Stimulated activated naive B cell treated with anti-CD40 and anti-IgM and Interleukin-4, amounts not matched to agents 10 μg/mL and 1 μg/mL and 100 μg/mL, for 72 hours (primary cell): ENCODE measurements at regions not wholly inside any gene's neighbourhood (a gene's known extent, or its start where the extent isn't known, plus 50 kb on each side); places are given as distances from the start of the nearest gene placed in this dataset.

ENCODE experiments used
- ATAC-seq, 2 donors: fragments of 150-1000 bp; cut with Tn5 transposase; replicated peaks; 2 replicates each; pipeline ENCODE4 v1.10.0; 2021; ENCODE audit warnings: moderate library complexity in 1 of 2
- DNase-seq: peaks from one replicate; pipeline ENCODE4 v3.0.0; 2021
- H3K27ac Mint-ChIP-seq: one replicate; pipeline ENCODE4 v1.8.0; 2022; ENCODE audit warnings: mild to moderate bottlenecking, mixed read lengths
- H3K27me3 Mint-ChIP-seq, 2 donors: one replicate each; pipeline ENCODE4 v1.8.0; 2022; ENCODE audit warnings: mixed read lengths in 2 of 2
- H3K36me3 Mint-ChIP-seq, 2 donors: one replicate each; pipeline ENCODE4 v1.8.0; 2022; ENCODE audit warnings: mixed read lengths in 2 of 2, mild to moderate bottlenecking in 1 of 2
- H3K4me1 Mint-ChIP-seq, 2 donors: one replicate each; pipeline ENCODE4 v1.8.0; 2022; ENCODE audit warnings: mixed read lengths in 2 of 2, mild to moderate bottlenecking in 1 of 2
- H3K4me3 Mint-ChIP-seq, 2 donors: one replicate each; pipeline ENCODE4 v1.8.0; 2022; ENCODE audit warnings: mild to moderate bottlenecking in 2 of 2, mixed read lengths in 2 of 2, moderate library complexity in 1 of 2
- H3K9me3 Mint-ChIP-seq, 2 donors: one replicate each; pipeline ENCODE4 v1.8.0; 2022; ENCODE audit warnings: mixed read lengths in 2 of 2, mild to moderate bottlenecking in 1 of 2

DNA sequence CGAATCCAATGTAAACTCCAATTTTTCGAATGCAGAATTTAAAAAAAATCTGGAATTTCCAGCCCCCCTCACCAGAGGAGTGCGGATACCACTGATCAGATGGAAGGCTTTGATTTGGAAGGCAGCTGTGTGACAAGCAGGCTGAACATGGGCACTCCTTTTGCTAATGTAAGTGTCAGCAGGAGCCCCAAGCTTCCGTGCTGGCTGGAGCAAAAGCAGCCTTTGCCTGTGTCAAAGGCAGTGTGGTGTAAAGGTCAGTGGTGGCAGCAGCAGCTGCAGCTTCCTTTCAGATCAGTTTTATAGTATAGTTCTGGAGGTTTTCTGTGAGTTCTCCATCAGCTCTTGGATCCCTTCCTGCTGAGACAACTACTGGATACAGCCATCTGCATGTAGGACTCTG is 259.9 kb downstream of the CTH start:
- Mint-ChIP-seq H3K27me3 (no peaks in the 10 kb centered on the region), H3K4me1 (peaks cover 8 to 10% of the 10 kb centered on the region in 2 donors), H3K36me3 (no peaks in the 10 kb centered on the region), H3K9me3 (no peaks in the 10 kb centered on the region), H3K4me3 (no peak overlapping the region), H3K27ac (no peak overlapping the region)
- DNase-seq: no peak
- no peak for ATAC-seq

DNA sequence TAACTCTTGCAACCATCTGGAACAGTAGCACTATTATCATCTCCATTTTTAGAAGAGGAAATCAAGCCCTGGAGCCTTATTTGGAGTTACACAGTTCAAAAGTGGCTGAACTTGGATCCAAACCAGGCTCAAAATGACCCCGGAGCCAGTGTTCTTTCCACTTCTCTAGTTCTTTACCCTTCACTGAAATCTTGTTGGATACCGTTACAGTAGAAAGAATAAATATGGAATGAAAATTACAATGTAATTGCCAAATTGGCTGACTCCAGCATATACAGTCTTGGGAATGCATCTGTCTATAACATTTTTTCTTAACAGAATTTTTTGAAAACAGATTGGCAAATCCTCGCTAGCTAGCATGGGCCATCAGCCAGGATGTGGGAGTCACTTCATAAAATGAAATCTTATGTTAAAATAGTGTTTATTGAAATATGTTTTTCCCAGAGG is 261.4 kb downstream of the CTH start:
- Mint-ChIP-seq H3K27ac (no peak overlapping the region), H3K36me3 (no peaks in the 10 kb centered on the region), H3K4me1 (peaks cover 8 to 12% of the 10 kb centered on the region in 2 donors), H3K9me3 (no peaks in the 10 kb centered on the region), H3K27me3 (no peaks in the 10 kb centered on the region), H3K4me3 (no peak overlapping the region)
- DNase-seq: no peak
- ATAC-seq: no peak

DNA sequence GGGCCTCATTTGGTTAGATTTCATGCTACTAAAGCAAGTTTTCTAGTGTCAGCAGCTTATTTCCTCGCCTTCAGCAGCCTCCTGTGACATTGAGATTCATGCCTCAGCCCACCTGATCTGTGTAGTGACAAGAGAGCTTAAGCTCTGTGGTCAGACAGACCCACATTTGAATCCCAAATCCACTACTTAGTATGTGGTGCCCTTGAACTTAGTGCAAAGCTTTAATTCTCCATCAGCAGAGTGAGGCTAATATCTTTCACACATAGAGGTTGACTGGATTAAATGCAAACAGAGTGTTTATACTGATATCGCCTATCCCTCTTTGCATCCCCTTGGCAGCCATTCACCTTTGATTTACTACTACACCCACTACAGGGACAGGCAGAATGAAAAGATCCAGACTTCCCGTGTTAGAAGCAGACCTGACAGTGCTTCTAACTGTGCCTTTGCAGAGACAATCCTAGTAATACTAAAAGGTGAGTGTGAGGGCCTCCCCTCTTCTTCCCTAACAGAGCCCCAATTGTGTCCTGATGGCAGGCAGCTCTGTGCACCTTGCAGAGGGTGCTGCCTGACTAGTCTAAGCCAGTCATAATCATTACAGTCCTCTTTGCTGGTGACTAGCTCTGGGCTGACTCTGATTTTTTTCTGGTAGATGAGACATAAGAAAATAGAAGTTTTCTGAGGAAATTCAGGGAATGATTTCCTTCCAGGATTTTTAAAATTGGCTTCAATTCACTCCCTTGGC is 264.0 kb downstream of the CTH start:
- DNase-seq (no peak), ATAC-seq (peak in 1 of 2 donors; percentile 53)
- Mint-ChIP-seq H3K9me3 (no peaks in the 10 kb centered on the region), H3K4me3 (no peak overlapping the region), H3K36me3 (no peaks in the 10 kb centered on the region), H3K4me1 (peaks cover 8 to 12% of the 10 kb centered on the region in 2 donors), H3K27me3 (no peaks in the 10 kb centered on the region), H3K27ac (no peak overlapping the region)

- Mint-ChIP-seq H3K4me1 (peaks cover 8 to 12% of the 10 kb centered on the region in 2 donors), H3K36me3 (no peaks in the 10 kb centered on the region), H3K4me3 (no peak overlapping the region), H3K9me3 (no peaks in the 10 kb centered on the region), H3K27me3 (no peaks in the 10 kb centered on the region), H3K27ac (no peak overlapping the region)
- ATAC-seq (peak; percentile 82 to 91), DNase-seq (no peak)
These were observed 264.7 kb downstream of the CTH start for GRCh38 chr1:70675737-70676156.

DNA sequence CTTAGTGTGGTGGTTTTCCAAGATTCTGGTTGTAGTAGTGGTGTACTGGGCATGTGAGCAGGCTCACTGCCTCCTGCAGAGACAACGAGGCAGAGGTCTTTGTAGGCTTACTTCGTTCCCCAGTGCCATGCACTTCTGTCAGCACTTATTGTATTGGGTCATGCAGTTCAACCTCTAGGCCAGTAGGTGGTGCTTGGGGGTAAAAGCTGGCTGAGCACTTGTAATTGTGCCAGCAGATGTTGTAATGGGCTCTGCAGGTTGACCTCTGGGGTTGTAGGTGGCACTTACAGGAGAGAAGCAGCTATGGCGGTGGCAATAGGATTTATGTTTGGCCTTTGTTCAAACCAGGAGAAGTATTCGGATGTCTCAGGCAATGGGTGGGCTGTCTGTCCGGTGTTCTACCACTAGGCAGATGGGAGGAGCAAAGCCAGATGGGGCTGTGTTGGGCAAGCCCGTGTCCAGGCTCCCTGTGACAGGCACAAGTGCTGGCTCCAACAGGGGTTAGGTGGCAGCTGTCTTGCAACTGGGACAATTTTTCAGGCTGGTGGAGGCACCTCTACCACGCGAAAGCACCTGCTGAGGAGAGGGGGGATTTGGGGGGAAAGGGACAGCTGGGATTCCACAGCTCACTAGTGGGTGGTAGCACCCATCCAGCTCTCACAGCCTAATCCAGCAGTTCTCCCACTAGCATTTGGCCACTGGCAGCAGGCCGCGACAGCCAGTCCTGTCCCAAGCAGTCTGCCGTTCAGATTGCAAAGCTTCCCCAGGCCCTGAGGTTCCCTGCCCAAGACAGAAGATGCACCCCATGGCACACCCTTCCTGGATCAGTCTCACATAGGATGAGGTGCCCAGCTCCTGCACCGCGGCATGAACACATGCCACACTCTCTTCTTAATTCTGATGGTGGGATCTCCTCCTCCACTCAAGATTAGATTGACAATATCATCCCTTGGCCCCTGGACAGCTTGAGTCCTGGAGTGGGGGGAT is 274.5 kb downstream of the CTH start:
- Mint-ChIP-seq H3K4me3 (no peak overlapping the region), H3K4me1 (peaks cover 2 to 6% of the 10 kb centered on the region in 2 donors), H3K9me3 (peaks cover 0 to 3% of the 10 kb centered on the region in 2 donors), H3K27ac (no peak overlapping the region), H3K27me3 (peaks cover 11 to 13% of the 10 kb centered on the region in 2 donors), H3K36me3 (no peaks in the 10 kb centered on the region)
- ATAC-seq (peak; percentile 89 to 90), DNase-seq (peak; percentile 20)

DNA sequence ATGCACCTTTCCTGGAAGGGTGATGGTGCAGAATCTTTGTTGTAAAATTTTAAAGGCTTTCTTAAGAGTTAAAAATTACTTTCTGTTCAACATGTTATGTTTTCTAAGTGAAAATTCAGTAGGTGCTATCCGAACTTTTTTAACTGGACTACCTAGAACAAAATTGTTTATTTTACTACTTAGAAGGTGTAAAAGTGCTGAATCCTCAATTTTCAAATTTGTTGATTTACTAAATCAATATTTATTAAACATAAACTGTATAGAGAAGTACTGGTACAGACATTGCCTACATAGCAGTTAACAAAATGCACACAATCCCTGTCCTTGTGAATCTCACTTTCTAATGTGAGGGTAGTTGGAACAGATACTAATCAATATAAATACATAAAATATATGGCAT is 277.5 kb downstream of the CTH start:
- H3K36me3 Mint-ChIP-seq: no peaks in the 10 kb centered on the region
- no peak for DNase-seq
- no peaks in the 10 kb centered on the region for H3K9me3 Mint-ChIP-seq
- peaks cover 13 to 17% of the 10 kb centered on the region in 2 donors for H3K27me3 Mint-ChIP-seq
- H3K4me1 Mint-ChIP-seq: peaks cover 2 to 6% of the 10 kb centered on the region in 2 donors
- H3K4me3 Mint-ChIP-seq: no peak overlapping the region
- ATAC-seq: no peak
- H3K27ac Mint-ChIP-seq: no peak overlapping the region

DNA sequence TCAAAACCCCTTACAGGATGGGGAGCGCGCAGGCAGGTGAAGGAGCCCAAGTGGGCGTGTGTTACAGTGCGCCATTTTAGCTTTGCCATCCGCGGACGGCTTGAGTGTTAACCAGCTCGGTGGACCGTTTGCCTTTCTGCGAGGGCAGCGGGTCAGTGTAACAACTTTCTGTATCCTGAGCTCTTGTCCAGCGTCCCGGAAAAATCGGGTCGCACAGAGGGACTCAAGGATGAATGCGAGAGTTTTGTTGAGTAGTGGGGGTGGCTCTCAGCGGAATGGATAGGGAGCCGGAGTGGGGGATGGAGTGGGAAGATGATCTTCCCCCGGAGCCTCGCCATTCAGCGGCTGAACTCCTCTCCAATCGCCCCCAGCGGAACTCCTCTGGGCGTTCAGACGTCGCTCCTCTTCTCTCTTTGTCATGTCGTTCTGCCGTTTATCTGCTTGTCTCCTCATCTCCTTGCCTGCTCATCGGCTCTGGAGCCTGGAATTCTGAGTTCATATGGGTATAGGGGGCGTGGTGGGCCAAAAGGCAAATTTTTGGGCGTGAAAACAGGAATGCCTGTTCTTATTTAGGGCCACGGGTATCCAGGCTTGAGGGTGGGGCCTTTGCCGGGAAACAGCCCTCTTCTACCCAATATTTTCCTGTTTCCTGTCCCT is 295.4 kb downstream of the CTH start:
- Mint-ChIP-seq H3K27me3 (peaks cover 0 to 10% of the 10 kb centered on the region in 2 donors), H3K27ac (no peak overlapping the region), H3K36me3 (no peaks in the 10 kb centered on the region), H3K9me3 (peaks cover 9 to 14% of the 10 kb centered on the region in 2 donors), H3K4me3 (no peak overlapping the region), H3K4me1 (no peaks in the 10 kb centered on the region)
- ATAC-seq (no peak), DNase-seq (no peak)

DNA sequence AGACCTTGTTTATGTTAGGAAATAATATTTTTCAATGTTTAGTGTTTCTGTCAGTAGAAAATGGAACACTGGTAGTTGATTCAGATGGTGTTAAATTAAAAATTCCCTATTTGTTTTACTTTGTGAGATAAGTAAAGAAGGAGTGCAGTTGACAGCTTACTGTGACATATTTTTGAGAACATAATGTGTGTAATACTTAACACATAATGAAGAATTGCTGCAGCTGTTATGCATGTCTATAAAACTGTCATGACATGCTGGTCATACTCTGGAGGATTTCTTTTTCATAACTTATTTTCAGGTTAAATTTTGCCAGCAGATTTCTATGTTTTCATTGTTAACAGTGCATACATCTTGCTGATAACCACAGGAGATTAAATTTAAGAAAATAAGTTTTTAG is 296.1 kb downstream of the CTH start:
- Mint-ChIP-seq H3K36me3 (no peaks in the 10 kb centered on the region), H3K27me3 (peaks cover 0 to 10% of the 10 kb centered on the region in 2 donors), H3K4me1 (no peaks in the 10 kb centered on the region), H3K27ac (no peak overlapping the region), H3K9me3 (peaks cover 9 to 14% of the 10 kb centered on the region in 2 donors), H3K4me3 (no peak overlapping the region)
- ATAC-seq: no peak
- DNase-seq: no peak

DNA sequence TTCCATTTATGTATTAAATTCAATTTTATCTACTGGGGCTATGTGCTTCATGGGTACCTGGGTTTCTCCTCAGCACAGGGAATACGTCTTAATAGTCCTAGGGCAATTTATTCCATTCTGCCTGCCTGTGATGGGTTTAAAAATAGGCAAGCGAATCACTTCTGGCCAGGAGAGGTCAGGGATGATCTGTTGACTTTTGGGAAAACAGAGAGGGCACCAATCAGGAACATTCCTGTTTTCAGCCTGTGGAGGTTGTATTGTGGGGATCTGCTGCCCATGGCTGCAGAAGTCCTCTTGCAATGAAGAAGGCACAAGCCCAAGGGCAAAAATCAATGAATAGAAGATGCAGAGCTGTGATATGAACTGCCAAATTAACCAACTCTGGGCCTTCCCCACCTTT is 303.1 kb downstream of the CTH start:
- Mint-ChIP-seq H3K4me3 (no peak overlapping the region), H3K4me1 (no peaks in the 10 kb centered on the region), H3K27ac (no peak overlapping the region), H3K27me3 (no peaks in the 10 kb centered on the region), H3K36me3 (no peaks in the 10 kb centered on the region), H3K9me3 (no peaks in the 10 kb centered on the region)
- ATAC-seq: no peak
- DNase-seq: no peak

- DNase-seq: no peak
- peaks cover 0 to 2% of the 10 kb centered on the region in 2 donors for H3K9me3 Mint-ChIP-seq
- H3K27me3 Mint-ChIP-seq: no peaks in the 10 kb centered on the region
- H3K4me3 Mint-ChIP-seq: no peak overlapping the region
- H3K36me3 Mint-ChIP-seq: no peaks in the 10 kb centered on the region
- ATAC-seq: no peak
- H3K4me1 Mint-ChIP-seq: no peaks in the 10 kb centered on the region
- H3K27ac Mint-ChIP-seq: no peak overlapping the region
These were observed 306.1 kb downstream of the CTH start for GRCh38 chr1:70717211-70717610.

- Mint-ChIP-seq H3K9me3 (peaks cover 0 to 2% of the 10 kb centered on the region in 2 donors), H3K4me1 (no peaks in the 10 kb centered on the region), H3K36me3 (no peaks in the 10 kb centered on the region), H3K27ac (no peak overlapping the region), H3K4me3 (no peak overlapping the region), H3K27me3 (no peaks in the 10 kb centered on the region)
- ATAC-seq (no peak), DNase-seq (no peak)
These were observed 306.6 kb downstream of the CTH start for GRCh38 chr1:70717656-70718055.

GRCh38 chr1:70718086-70718630 is 307.1 kb downstream of the CTH start:
- Mint-ChIP-seq H3K4me1 (no peaks in the 10 kb centered on the region), H3K27ac (no peak overlapping the region), H3K9me3 (peaks cover 2 to 4% of the 10 kb centered on the region in 2 donors), H3K4me3 (no peak overlapping the region), H3K27me3 (no peaks in the 10 kb centered on the region), H3K36me3 (no peaks in the 10 kb centered on the region)
- ATAC-seq (no peak), DNase-seq (no peak)

GRCh38 chr1:70719154-70719553 is 308.1 kb downstream of the CTH start:
- Mint-ChIP-seq H3K4me1 (no peaks in the 10 kb centered on the region), H3K27ac (no peak overlapping the region), H3K27me3 (no peaks in the 10 kb centered on the region), H3K36me3 (no peaks in the 10 kb centered on the region), H3K4me3 (no peak overlapping the region), H3K9me3 (peaks cover 5 to 6% of the 10 kb centered on the region in 2 donors)
- ATAC-seq (no peak), DNase-seq (no peak)

DNA sequence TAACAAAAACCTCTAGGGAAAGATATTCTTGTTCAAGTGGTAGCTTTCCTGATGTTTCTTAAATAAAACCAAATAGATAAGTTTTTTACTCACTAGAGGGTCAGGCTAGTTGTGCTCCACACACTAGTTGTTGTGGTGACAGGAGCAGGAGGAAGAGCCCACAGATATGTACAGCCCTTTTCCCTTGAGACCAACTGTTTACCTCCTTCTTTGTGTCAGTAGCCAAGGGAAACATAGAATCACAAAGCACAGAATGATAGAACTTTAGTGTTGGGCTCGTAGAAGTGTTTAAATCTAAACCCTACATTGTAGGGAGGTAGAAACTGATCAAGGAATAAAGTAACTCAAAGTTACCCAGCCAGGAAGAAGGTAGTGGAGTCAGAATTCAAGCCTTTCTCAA is 309.0 kb downstream of the CTH start:
- ATAC-seq: no peak
- H3K27ac Mint-ChIP-seq: no peak overlapping the region
- no peak for DNase-seq
- no peaks in the 10 kb centered on the region for H3K4me1 Mint-ChIP-seq
- no peaks in the 10 kb centered on the region for H3K36me3 Mint-ChIP-seq
- no peak overlapping the region for H3K4me3 Mint-ChIP-seq
- peaks cover 13 to 14% of the 10 kb centered on the region in 2 donors for H3K9me3 Mint-ChIP-seq
- no peaks in the 10 kb centered on the region for H3K27me3 Mint-ChIP-seq
